MG63 (cell line): ENCODE measurements at regions not wholly inside any gene's neighbourhood (a gene's known extent, or its start where the extent isn't known, plus 50 kb on each side); places are given as distances from the start of the nearest gene placed in this dataset.

Experiments
- DNase-seq: peaks from one replicate; pipeline ENCODE4 v3.0.0-alpha.2; 2020
- H3K27me3 ChIP-seq: fragments of 250-450 bp; sonication (Bioruptor Pico); 2 replicates; pipeline ENCODE4 v1.5.1; 2020; ENCODE audit warnings: mild to moderate bottlenecking, moderate library complexity
- H3K36me3 ChIP-seq: fragments of 250-450 bp; sonication (Bioruptor Pico); 2 replicates; pipeline ENCODE4 v1.5.1; 2020; ENCODE audit warnings: mild to moderate bottlenecking, moderate library complexity
- H3K4me3 ChIP-seq: fragments of 250-450 bp; sonication (Bioruptor Pico); 2 replicates; pipeline ENCODE4 v1.5.1; 2020; ENCODE audit warnings: mild to moderate bottlenecking, moderate library complexity
- H3K9me3 ChIP-seq: fragments of 250-450 bp; sonication (Bioruptor Pico); 2 replicates; pipeline ENCODE4 v1.5.1; 2020; ENCODE audit warnings: mild to moderate bottlenecking, moderate library complexity

GRCh38 chr18:29328932-29329331, 1152.0 kb upstream of the CDH2 start:
- no peak for DNase-seq

GRCh38 chr18:29326214-29326613, 1149.3 kb upstream of the CDH2 start:
- DNase-seq, result no peak
- Histone ChIP-seq H3K9me3 (no peaks in the 10 kb centered on the region), H3K27me3 (no peaks in the 10 kb centered on the region), H3K4me3 (no peak overlapping the region), H3K36me3 (no peaks in the 10 kb centered on the region)

More at GRCh38 chr18:29328932-29329331, 1152.0 kb upstream of the CDH2 start:
- H3K27me3 ChIP-seq, result no peaks in the 10 kb centered on the region
- H3K36me3 ChIP-seq, result no peaks in the 10 kb centered on the region
- no peaks in the 10 kb centered on the region for H3K9me3 ChIP-seq
- no peak overlapping the region for H3K4me3 ChIP-seq

GRCh38 chr18:29321561-29321960, 1144.6 kb upstream of the CDH2 start:
- Histone ChIP-seq H3K36me3 (no peaks in the 10 kb centered on the region), H3K27me3 (no peaks in the 10 kb centered on the region), H3K9me3 (no peaks in the 10 kb centered on the region), H3K4me3 (no peak overlapping the region)
- DNase-seq, result no peak

GRCh38 chr18:29313312-29313711, 1136.4 kb upstream of the CDH2 start:
- Histone ChIP-seq H3K36me3 (no peaks in the 10 kb centered on the region), H3K4me3 (no peak overlapping the region), H3K27me3 (no peaks in the 10 kb centered on the region), H3K9me3 (no peaks in the 10 kb centered on the region)
- DNase-seq, result no peak

DNA sequence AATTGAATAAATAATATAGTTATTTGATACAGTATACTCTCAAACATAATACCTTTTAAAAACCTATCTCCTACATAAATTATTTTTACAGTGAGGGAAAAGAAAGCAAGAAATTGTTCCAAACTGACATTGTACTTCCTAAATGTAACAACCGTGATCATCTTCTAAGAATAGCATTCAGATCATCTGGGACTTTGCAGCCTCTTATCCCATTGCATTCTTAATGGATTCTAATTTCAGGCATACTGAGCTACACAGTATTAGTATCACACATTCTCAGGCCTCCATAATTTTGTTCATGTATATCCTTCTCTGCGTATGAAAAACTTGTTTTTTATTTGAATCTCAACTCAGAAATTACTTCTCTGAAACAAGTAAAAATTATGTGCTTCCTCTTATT, 1134.7 kb upstream of the CDH2 start:
- no peaks in the 10 kb centered on the region for H3K9me3 ChIP-seq
- H3K4me3 ChIP-seq, result no peak overlapping the region
- H3K27me3 ChIP-seq, result no peaks in the 10 kb centered on the region
- no peak for DNase-seq
- H3K36me3 ChIP-seq, result no peaks in the 10 kb centered on the region

DNA sequence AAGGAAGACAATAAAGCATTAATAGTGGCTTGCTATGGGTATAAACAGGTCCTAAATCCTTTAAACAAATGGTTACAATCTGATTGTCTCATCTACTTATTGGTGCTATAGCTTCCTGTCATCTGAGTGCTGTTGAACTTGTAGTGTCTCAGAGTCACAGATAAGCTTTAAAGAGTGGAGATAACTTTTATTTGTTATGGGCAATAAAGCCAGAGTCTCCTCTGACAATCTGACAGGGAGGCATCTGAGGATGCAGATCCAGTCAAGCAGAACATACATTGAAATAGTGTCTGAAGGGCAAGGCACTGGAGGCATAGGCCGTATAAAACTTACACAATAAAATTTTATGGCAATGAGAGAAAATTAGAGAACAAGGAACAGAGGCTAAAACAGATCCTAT, 1132.4 kb upstream of the CDH2 start:
- DNase-seq, result no peak
- Histone ChIP-seq H3K27me3 (no peaks in the 10 kb centered on the region), H3K9me3 (no peaks in the 10 kb centered on the region), H3K36me3 (no peaks in the 10 kb centered on the region), H3K4me3 (no peak overlapping the region)

DNA sequence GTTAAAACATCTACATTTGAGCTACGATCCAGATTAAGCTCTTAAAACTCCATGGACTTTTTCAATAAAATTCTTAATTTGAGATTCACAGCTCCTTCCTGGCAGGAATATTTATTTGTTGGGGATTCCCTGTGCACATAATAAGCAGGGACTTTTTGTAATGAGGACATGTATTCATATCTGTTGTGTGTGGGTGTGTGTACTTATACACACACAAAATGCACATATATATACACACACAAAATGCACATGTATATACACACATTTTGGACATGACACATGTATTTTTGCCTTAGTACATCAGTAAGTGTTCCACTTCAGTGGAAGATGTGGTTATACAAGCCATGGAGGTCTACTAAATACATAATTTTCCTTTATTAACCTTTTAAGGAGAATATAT, 1131.1 kb upstream of the CDH2 start:
- DNase-seq, result no peak
- H3K27me3 ChIP-seq, result no peaks in the 10 kb centered on the region
- H3K36me3 ChIP-seq, result no peaks in the 10 kb centered on the region
- no peaks in the 10 kb centered on the region for H3K9me3 ChIP-seq
- no peak overlapping the region for H3K4me3 ChIP-seq

DNA sequence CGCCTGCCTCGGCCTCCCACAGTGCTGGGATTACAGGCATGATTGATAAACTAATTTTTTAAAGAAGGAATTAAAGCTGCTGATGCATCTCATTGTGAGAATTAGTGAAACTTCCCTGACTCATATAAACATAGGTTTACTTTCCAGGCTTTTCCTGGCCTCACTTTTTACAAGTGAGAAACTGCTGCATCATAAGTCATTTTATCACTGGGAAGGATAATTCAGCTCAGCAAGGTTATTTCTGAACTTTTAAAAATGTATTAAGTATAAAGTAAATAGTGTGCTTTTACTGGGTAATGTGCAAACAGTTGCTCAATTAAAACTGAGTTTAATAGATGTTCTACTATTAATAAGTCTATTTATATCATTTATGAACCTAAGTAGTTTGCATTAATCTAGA, 1130.3 kb upstream of the CDH2 start:
- H3K27me3 ChIP-seq, result no peaks in the 10 kb centered on the region
- no peaks in the 10 kb centered on the region for H3K36me3 ChIP-seq
- H3K9me3 ChIP-seq, result no peaks in the 10 kb centered on the region
- no peak overlapping the region for H3K4me3 ChIP-seq
- DNase-seq, result no peak

DNA sequence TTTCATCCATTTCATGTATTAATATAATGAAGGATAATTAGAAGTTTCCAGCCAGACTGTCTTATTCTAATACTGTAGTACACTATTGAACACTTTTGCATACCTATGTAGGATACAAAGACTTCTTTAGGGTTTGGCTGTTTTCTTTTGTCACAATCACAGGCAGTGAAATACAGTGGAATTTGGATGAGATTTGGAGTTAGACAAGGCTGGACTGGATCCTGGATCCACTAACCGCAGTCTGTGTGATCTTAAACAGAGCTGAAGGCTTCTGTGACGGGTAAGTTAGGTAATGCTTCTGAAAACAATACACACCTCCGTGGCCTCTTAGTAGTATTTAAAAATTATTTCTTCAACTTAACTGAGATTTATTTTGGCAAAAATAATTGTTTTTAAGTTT, 1128.6 kb upstream of the CDH2 start:
- Histone ChIP-seq H3K9me3 (no peaks in the 10 kb centered on the region), H3K36me3 (no peaks in the 10 kb centered on the region), H3K4me3 (no peak overlapping the region), H3K27me3 (no peaks in the 10 kb centered on the region)
- no peak for DNase-seq

DNA sequence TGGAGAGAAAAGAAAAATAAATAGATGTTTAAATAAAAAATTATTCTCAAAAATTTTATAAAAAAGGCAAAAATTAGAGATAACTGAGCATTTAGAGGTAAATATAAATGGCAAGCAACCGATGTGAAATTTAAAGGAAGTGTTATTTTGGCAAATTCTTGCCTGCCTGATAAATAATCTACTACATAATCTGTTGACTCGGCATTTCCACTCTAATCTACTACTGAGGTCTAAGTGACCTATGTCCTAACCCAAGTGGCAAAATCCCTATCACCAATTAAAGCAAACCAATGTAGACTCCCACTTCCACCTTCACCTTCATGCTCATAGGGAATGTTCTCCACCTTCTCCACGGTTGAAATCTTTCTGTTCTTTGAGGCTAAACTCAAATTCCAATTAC, 1124.1 kb upstream of the CDH2 start:
- Histone ChIP-seq H3K9me3 (no peaks in the 10 kb centered on the region), H3K4me3 (no peak overlapping the region), H3K36me3 (no peaks in the 10 kb centered on the region), H3K27me3 (no peaks in the 10 kb centered on the region)
- no peak for DNase-seq

DNA sequence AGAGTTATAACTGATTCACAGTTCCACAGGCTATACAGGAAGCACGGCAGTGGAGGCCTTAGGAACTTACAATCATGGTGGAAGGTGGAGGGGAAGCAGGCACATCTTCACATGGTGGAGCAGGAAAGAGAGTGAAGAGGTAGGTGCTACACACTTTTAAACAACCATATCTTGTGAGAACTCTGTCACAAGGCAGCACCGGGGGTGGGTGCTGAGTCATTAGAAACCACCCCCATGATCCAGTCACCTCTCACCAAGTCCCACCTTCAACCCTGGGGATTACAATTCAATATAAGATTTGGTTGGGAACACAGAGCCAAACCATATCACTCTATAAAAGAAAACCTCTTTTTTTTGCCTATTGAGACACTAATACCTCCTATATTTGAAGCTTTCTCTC, 1108.5 kb upstream of the CDH2 start:
- Histone ChIP-seq H3K4me3 (no peak overlapping the region), H3K36me3 (no peaks in the 10 kb centered on the region), H3K9me3 (no peaks in the 10 kb centered on the region; the same call in 1 of the 2 replicates), H3K27me3 (no peaks in the 10 kb centered on the region)
- DNase-seq, result no peak

- Histone ChIP-seq H3K27me3 (no peaks in the 10 kb centered on the region), H3K36me3 (no peaks in the 10 kb centered on the region), H3K4me3 (no peak overlapping the region), H3K9me3 (no peaks in the 10 kb centered on the region)
- no peak for DNase-seq
Measured at GRCh38 chr18:29271501-29271900, 1094.6 kb upstream of the CDH2 start.

DNA sequence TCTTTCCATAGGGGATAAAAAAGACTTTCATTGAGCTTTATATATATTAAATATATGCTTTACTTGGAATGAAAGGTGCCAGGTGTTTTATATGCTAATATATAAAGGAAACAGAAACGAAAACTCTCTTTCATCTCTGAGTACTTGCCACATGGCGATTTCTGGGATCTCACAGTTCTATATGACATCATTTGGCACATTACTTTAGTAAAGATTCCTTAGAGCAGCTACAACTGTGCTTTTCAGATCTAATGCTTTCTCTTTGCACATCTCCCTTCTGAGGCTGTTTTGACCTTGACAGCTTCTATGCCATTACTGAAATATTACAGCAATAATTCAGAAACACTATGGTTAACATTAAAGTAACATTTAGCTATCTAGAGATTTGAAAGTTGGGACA, 1082.9 kb upstream of the CDH2 start:
- no peaks in the 10 kb centered on the region for H3K9me3 ChIP-seq
- no peak for DNase-seq
- no peaks in the 10 kb centered on the region for H3K36me3 ChIP-seq
- no peak overlapping the region for H3K4me3 ChIP-seq
- H3K27me3 ChIP-seq, result no peaks in the 10 kb centered on the region

- no peak for DNase-seq
- Histone ChIP-seq H3K9me3 (no peaks in the 10 kb centered on the region), H3K36me3 (no peaks in the 10 kb centered on the region), H3K4me3 (no peak overlapping the region), H3K27me3 (no peaks in the 10 kb centered on the region)
Measured at GRCh38 chr18:29254123-29254522, 1077.2 kb upstream of the CDH2 start.

GRCh38 chr18:29251681-29252080, 1074.8 kb upstream of the CDH2 start:
- H3K4me3 ChIP-seq, result no peak overlapping the region
- no peaks in the 10 kb centered on the region for H3K27me3 ChIP-seq
- no peak for DNase-seq
- H3K9me3 ChIP-seq, result no peaks in the 10 kb centered on the region
- no peaks in the 10 kb centered on the region for H3K36me3 ChIP-seq

GRCh38 chr18:29250843-29251242, 1073.9 kb upstream of the CDH2 start:
- Histone ChIP-seq H3K4me3 (no peak overlapping the region), H3K9me3 (no peaks in the 10 kb centered on the region), H3K36me3 (no peaks in the 10 kb centered on the region), H3K27me3 (no peaks in the 10 kb centered on the region)
- DNase-seq, result no peak

- Histone ChIP-seq H3K9me3 (no peaks in the 10 kb centered on the region), H3K36me3 (no peaks in the 10 kb centered on the region), H3K27me3 (no peaks in the 10 kb centered on the region), H3K4me3 (no peak overlapping the region)
- no peak for DNase-seq
Measured at GRCh38 chr18:29250259-29250658, 1073.3 kb upstream of the CDH2 start.

- H3K27me3 ChIP-seq, result no peaks in the 10 kb centered on the region
- no peaks in the 10 kb centered on the region for H3K36me3 ChIP-seq
- H3K4me3 ChIP-seq, result no peak overlapping the region
- DNase-seq, result no peak
- no peaks in the 10 kb centered on the region for H3K9me3 ChIP-seq
Measured at GRCh38 chr18:29248805-29249204, 1071.9 kb upstream of the CDH2 start.

DNA sequence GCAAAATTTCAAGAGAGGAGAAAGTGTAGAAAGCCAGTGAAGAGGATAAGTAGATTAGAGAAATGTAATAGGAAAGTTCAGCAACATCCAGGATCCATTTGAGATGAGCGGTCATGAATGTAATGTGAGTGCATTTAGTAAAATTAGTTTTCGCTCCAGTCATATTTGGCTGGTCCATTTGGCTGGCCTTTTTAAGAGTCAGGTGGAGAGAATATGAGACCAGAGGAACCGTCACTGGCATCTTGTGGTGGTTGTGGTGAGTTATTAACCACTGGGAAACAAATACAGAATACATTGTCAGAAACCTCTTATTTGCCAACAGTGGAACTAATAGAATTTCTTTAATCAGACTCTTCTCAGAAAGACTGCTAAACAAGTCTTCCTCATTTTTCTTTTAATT, 1064.3 kb upstream of the CDH2 start:
- no peaks in the 10 kb centered on the region for H3K36me3 ChIP-seq
- no peak for DNase-seq
- H3K4me3 ChIP-seq, result no peak overlapping the region
- H3K27me3 ChIP-seq, result no peaks in the 10 kb centered on the region
- no peaks in the 10 kb centered on the region for H3K9me3 ChIP-seq
